H9 (cell line): ENCODE measurements at regions not wholly inside any gene's neighbourhood (a gene's known extent, or its start where the extent isn't known, plus 50 kb on each side); places are given as distances from the start of the nearest gene placed in this dataset.

Source experiments
- DNase-seq: peaks from one replicate; pipeline ENCODE4 v3.0.0-alpha.2; 2017
- H2AFZ ChIP-seq: one replicate; pipeline ENCODE4 v1.6.1; 2013; ENCODE audit warnings: mild to moderate bottlenecking, low read length, control low read depth, moderate library complexity
- H2AK5ac ChIP-seq: 2 replicates; pipeline ENCODE4 v1.6.1; 2013; ENCODE audit warnings: low read length, control low read depth, mixed read lengths; ENCODE audit not compliant: insufficient read length
- H2BK120ac ChIP-seq: one replicate; pipeline ENCODE4 v1.6.1; 2013; ENCODE audit warnings: low read depth, mild to moderate bottlenecking, low read length, control low read depth, inconsistent platforms; ENCODE audit not compliant: poor library complexity, severe bottlenecking
- H2BK12ac ChIP-seq: 2 replicates; pipeline ENCODE4 v1.6.1; 2013; ENCODE audit warnings: low read length, control low read depth, mixed read lengths, low read depth; ENCODE audit not compliant: insufficient read length
- H2BK15ac ChIP-seq: 2 replicates; pipeline ENCODE4 v1.6.1; 2013; ENCODE audit warnings: low read depth, low read length, control low read depth
- H2BK20ac ChIP-seq: one replicate; pipeline ENCODE4 v1.6.1; 2013; ENCODE audit warnings: low read depth, mild to moderate bottlenecking, low read length, control low read depth, inconsistent platforms; ENCODE audit not compliant: poor library complexity, severe bottlenecking
- H2BK5ac ChIP-seq: 2 replicates; pipeline ENCODE4 v1.6.1; 2013; ENCODE audit warnings: low read length, control low read depth, mixed read lengths; ENCODE audit not compliant: insufficient read length
- H3K14ac ChIP-seq: 2 replicates; pipeline ENCODE4 v1.6.1; 2013; ENCODE audit warnings: low read length, control low read depth; ENCODE audit not compliant: insufficient read depth
- H3K18ac ChIP-seq: 2 replicates; pipeline ENCODE4 v1.6.1; 2013; ENCODE audit warnings: low read depth, mild to moderate bottlenecking, mixed read lengths, low read length, control low read depth; ENCODE audit not compliant: insufficient read length
- H3K23ac ChIP-seq: 2 replicates; pipeline ENCODE4 v1.6.1; 2013; ENCODE audit warnings: low read length, control low read depth, mixed read lengths, low read depth; ENCODE audit not compliant: insufficient read length
- H3K23me2 ChIP-seq: 2 replicates; pipeline ENCODE4 v1.6.1; 2013; ENCODE audit warnings: low read depth, mild to moderate bottlenecking, mixed read lengths, low read length, control low read depth; ENCODE audit not compliant: insufficient read length, poor library complexity, severe bottlenecking
- H3K27ac ChIP-seq: 2 replicates; pipeline ENCODE4 v1.5.1; 2013; ENCODE audit warnings: low read length, control low read depth, mixed read lengths, low read depth; ENCODE audit not compliant: insufficient read length
- H3K27me3 ChIP-seq: 2 replicates; pipeline ENCODE4 v1.6.1; 2013; ENCODE audit warnings: low read length, control low read depth, inconsistent platforms; ENCODE audit not compliant: insufficient read depth
- H3K4ac ChIP-seq: 2 replicates; pipeline ENCODE4 v1.6.1; 2013; ENCODE audit warnings: low read depth, mild to moderate bottlenecking, control low read depth, inconsistent platforms, low read length, moderate library complexity
- H3K4me1 ChIP-seq: 2 replicates; pipeline ENCODE4 v1.6.1; 2013; ENCODE audit warnings: low read length, control low read depth, inconsistent platforms; ENCODE audit not compliant: insufficient read depth
- H3K4me2 ChIP-seq: 2 replicates; pipeline ENCODE4 v1.6.1; 2013; ENCODE audit warnings: low read length, control low read depth, mixed read lengths; ENCODE audit not compliant: insufficient read length, insufficient read depth
- H3K56ac ChIP-seq: 2 replicates; pipeline ENCODE4 v1.6.1; 2013; ENCODE audit warnings: low read depth, mild to moderate bottlenecking, mixed read lengths, low read length, control low read depth; ENCODE audit not compliant: insufficient read length
- H3K79me1 ChIP-seq: 2 replicates; pipeline ENCODE4 v1.6.1; 2013; ENCODE audit warnings: low read depth, mild to moderate bottlenecking, moderate library complexity, low read length, control low read depth, inconsistent platforms; ENCODE audit not compliant: insufficient read depth, poor library complexity, severe bottlenecking
- H3K79me2 ChIP-seq: 2 replicates; pipeline ENCODE4 v1.6.1; 2013; ENCODE audit warnings: low read length, control low read depth, inconsistent platforms; ENCODE audit not compliant: insufficient read depth
- H3K9ac ChIP-seq: 2 replicates; pipeline ENCODE4 v1.6.1; 2013; ENCODE audit warnings: low read length, control low read depth, mixed read lengths; ENCODE audit not compliant: insufficient read length; ENCODE audit errors: extremely low read depth
- H3K9me3 ChIP-seq: one replicate; pipeline ENCODE4 v1.6.1; 2013; ENCODE audit warnings: low read depth, low read length, inconsistent platforms; ENCODE audit not compliant: control insufficient read depth
- H3T11ph ChIP-seq: one replicate; pipeline ENCODE4 v1.6.1; 2013; ENCODE audit warnings: mild to moderate bottlenecking, low read length, control low read depth, inconsistent platforms
- H4K20me1 ChIP-seq: one replicate; pipeline ENCODE4 v1.6.1; 2013; ENCODE audit not compliant: control insufficient read depth, insufficient read length, insufficient read depth
- H4K5ac ChIP-seq: 2 replicates; pipeline ENCODE4 v1.6.1; 2013; ENCODE audit warnings: low read depth, mild to moderate bottlenecking, mixed read lengths, low read length, control low read depth; ENCODE audit not compliant: insufficient read length
- H4K8ac ChIP-seq: replicated peaks from 2 replicates; pipeline ENCODE4 v1.6.1; 2013; ENCODE audit warnings: low read length, control low read depth, mixed read lengths, low read depth; ENCODE audit not compliant: insufficient read length
- H4K91ac ChIP-seq: 2 replicates; pipeline ENCODE4 v1.6.1; 2013; ENCODE audit warnings: low read depth, mild to moderate bottlenecking, moderate library complexity, mixed read lengths, low read length, control low read depth; ENCODE audit not compliant: insufficient read length
- H3K27ac Mint-ChIP-seq, 3 experiments: 2 replicates in 2 of 3; 3 replicates in 1 of 3; pipeline ENCODE4 v1.8.0; 2020 to 2021; ENCODE audit warnings: mixed read lengths in 3 of 3, mild to moderate bottlenecking in 1 of 3, moderate library complexity in 1 of 3
- H3K27me3 Mint-ChIP-seq: 2 replicates; pipeline ENCODE4 v1.8.0; 2021; ENCODE audit warnings: low read depth, mild to moderate bottlenecking, moderate library complexity, mixed read lengths
- H3K36me3 Mint-ChIP-seq, 3 experiments: 2 replicates in 2 of 3; 3 replicates in 1 of 3; pipeline ENCODE4 v1.8.0; 2020 to 2021; ENCODE audit warnings: low read depth in 3 of 3, mixed read lengths in 3 of 3; ENCODE audit not compliant: insufficient read depth in 1 of 3
- H3K4me1 Mint-ChIP-seq, 2 experiments: 2 replicates each; pipeline ENCODE4 v1.8.0; 2020; ENCODE audit warnings: mixed read lengths in 2 of 2
- H3K4me3 Mint-ChIP-seq, 2 experiments: 2 replicates in 1 of 2; 3 replicates in 1 of 2; pipeline ENCODE4 v1.8.0; 2020 to 2021; ENCODE audit warnings: mild to moderate bottlenecking in 2 of 2, mixed read lengths in 2 of 2, moderate library complexity in 1 of 2
- H3K9me3 Mint-ChIP-seq, 2 experiments: 2 replicates in 1 of 2; 3 replicates in 1 of 2; pipeline ENCODE4 v1.8.0; 2020; ENCODE audit warnings: mild to moderate bottlenecking in 2 of 2, mixed read lengths in 2 of 2, moderate library complexity in 1 of 2
- WGBS: extraction: QIAGEN DNeasy Blood & Tissue Kit; methylation state at CpG from one replicate; pipeline ENCODE4 v1.1.7; 2013; ENCODE audit warnings: missing lambda C conversion rate, low lambda C conversion rate, mixed read lengths; ENCODE audit not compliant: insufficient read length; ENCODE audit errors: extremely low coverage; 5-methylcytosine and 5-hydroxymethylcytosine counted together
- TF ChIP-seq, protein P1 (sequence below): fragments of 200-600 bp; sonication (generic); conservative IDR thresholded peaks from 3 replicates; pipeline ENCODE4 v1.8.0; 2021; ENCODE audit warnings: antibody characterized with exemption, mild to moderate bottlenecking

DNA sequence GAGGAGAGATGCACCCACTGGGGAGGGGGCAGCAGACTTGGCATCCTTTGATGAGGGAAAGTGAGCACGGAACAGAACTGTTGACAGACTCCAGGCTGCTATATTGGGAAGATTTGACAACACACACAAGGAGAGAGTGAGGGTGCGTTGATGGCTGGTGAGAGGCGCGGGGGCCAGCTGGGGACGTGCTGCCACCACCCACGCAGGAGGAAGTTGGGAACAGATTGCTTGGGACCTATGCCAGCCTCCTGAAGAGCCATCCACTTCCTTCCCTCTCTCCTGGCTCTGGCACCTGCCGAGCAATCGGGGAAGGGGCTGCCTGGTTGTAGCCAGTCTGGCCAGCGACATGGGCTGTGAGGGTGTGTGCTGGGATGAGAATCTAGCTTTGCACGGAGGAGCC, 223.7 kb upstream of the CSF3R start:
- WGBS, result no CpG with 5 or more reads among the region's 10 CpGs
- no peak overlapping the region for H2AFZ ChIP-seq
- H3K27me3 Mint-ChIP-seq, result peaks cover 36% of the 10 kb centered on the region
- no peak overlapping the region for H3K14ac ChIP-seq
- H4K8ac ChIP-seq, result no peak overlapping the region
- no peaks in the 10 kb centered on the region for H4K20me1 ChIP-seq
- H3K9ac ChIP-seq, result no peak overlapping the region
- no peak overlapping the region for H3K4me3 Mint-ChIP-seq
- H3K4me2 ChIP-seq, result no peak overlapping the region
- no peak for DNase-seq
- H2BK120ac ChIP-seq, result no peak overlapping the region
- no peak overlapping the region for H4K5ac ChIP-seq
- no peaks in the 10 kb centered on the region; a peak in 1 of 5 replicates for H3K9me3 Mint-ChIP-seq
- no peaks in the 10 kb centered on the region for H3K23me2 ChIP-seq
- H2AK5ac ChIP-seq, result no peak overlapping the region
- no peak overlapping the region for H3K4ac ChIP-seq
- H3K4me1 ChIP-seq, result peaks cover 3% of the 10 kb centered on the region; the same call in 1 of the 2 replicates
- no peak overlapping the region for H3K56ac ChIP-seq
- no peak overlapping the region for H3K18ac ChIP-seq
- TF ChIP-seq, protein P1, sequence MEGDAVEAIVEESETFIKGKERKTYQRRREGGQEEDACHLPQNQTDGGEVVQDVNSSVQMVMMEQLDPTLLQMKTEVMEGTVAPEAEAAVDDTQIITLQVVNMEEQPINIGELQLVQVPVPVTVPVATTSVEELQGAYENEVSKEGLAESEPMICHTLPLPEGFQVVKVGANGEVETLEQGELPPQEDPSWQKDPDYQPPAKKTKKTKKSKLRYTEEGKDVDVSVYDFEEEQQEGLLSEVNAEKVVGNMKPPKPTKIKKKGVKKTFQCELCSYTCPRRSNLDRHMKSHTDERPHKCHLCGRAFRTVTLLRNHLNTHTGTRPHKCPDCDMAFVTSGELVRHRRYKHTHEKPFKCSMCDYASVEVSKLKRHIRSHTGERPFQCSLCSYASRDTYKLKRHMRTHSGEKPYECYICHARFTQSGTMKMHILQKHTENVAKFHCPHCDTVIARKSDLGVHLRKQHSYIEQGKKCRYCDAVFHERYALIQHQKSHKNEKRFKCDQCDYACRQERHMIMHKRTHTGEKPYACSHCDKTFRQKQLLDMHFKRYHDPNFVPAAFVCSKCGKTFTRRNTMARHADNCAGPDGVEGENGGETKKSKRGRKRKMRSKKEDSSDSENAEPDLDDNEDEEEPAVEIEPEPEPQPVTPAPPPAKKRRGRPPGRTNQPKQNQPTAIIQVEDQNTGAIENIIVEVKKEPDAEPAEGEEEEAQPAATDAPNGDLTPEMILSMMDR, result no peak
- H3K79me1 ChIP-seq, result no peaks in the 10 kb centered on the region
- H3K79me2 ChIP-seq, result no peaks in the 10 kb centered on the region
- H2BK5ac ChIP-seq, result no peak overlapping the region
- no peak overlapping the region for H3K27ac Mint-ChIP-seq
- no peaks in the 10 kb centered on the region; a peak in 1 of 7 replicates for H3K36me3 Mint-ChIP-seq
- H2BK15ac ChIP-seq, result no peak overlapping the region
- H3K4me1 Mint-ChIP-seq, result peaks cover 28 to 45% of the 10 kb centered on the region in 2 experiments
- H3K9me3 ChIP-seq, result no peaks in the 10 kb centered on the region
- H3T11ph ChIP-seq, result no peak overlapping the region
- no peaks in the 10 kb centered on the region for H3K27me3 ChIP-seq
- no peak overlapping the region for H2BK20ac ChIP-seq
- H3K27ac ChIP-seq, result no peak overlapping the region
- H2BK12ac ChIP-seq, result no peak overlapping the region
- H3K23ac ChIP-seq, result no peak overlapping the region
- no peak overlapping the region for H4K91ac ChIP-seq
